KBM-7 (cell line): ENCODE measurements at regions not wholly inside any gene's neighbourhood (a gene's known extent, or its start where the extent isn't known, plus 50 kb on each side); places are given as distances from the start of the nearest gene placed in this dataset.
A peak's percentile ranks its signal among the peaks of the same experiment; 100 is the strongest.

Experiments
- DNase-seq: peaks from one replicate; pipeline ENCODE4 v3.0.0-alpha.2; 2015
- in situ Hi-C: fragments of 300-500 bp; cut with MboI; formaldehyde crosslinking; loops from 2 replicates; pipeline ENCODE4 v1.14.3; 2020; ENCODE audit warnings: low sequenced_read_pairs, low pct_unique_long_range_greater_than_20kb, mixed read lengths

DNA sequence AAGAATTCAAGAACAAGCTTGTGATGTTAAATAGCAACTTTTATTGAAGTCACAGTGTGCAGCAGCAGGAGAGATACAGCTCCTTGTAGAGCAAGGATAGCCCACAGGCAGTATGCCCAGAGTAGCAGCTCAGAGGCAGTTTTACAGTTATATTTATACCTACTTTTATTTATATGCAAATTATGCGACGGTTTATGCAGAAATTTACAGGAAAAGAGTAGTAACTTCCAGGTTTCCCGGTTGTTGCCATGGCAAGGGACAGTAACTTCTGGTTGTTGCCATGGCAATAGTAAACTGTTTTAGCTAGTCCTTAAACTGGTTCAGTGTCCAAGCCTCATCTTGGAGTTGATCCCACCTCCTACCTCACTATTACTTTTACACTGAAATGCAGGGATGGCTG is 344.6 kb upstream of the LYPLAL1 start:
- no peak for DNase-seq
- in situ Hi-C loops, result no loop called here

DNA sequence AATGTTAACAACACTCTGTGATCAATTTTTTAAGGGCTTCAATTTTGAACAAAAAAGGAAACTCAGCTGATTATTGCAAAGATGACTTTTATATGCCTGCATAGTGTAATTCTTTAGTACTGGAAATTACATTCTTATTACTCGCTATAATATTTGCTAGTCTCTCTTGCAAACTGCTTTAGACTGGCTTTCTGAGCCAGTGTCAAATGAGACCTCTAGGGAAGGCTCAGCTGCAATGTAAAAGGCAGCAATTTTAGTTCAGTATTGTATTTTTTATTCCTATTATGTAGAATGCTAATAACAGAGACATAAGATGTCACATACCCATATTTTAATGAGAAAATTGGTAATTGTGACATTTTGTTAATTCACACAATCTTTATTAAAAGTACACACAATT is 338.1 kb upstream of the LYPLAL1 start:
- in situ Hi-C loops, result no loop called here
- DNase-seq, result no peak

DNA sequence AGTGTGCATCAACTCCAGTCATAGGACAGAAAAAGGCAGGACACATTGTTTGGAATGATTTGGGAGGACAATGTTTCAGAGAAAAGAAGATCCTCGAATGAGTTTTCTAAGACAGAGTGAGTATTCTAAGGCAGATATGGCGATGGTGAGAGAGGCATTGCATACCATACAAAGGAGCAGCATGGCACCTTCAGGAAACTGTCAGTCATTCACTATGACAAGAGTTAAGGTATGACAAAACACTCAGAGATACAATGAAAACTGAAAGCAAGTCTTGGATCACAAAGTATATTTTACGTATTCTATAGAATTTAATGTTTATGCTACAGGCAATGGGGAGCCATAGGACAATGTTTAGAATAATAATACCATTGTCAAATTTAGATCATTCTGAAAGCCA is 337.4 kb upstream of the LYPLAL1 start:
- in situ Hi-C loops, result no loop called here

DNA sequence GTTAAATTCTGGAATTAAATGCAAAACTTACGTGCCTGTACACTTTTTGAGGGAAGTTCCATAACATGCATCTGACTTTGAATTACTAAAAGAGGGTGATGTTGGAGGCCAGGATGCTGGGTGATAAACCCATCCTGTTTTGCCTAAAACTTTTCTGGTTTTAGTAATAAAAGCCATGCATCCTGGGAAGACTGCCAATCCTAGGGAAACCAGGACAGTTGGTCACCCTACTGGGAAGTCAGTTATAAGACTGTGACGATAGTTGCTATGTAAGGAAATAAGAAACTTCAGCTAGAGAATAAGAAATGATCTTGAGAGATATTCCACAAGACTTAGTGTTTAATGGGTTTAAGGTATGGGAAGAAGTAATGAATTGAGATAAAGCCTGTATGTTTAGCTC is 336.6 kb upstream of the LYPLAL1 start:
- no peak for DNase-seq
- in situ Hi-C loops, result no loop called here

More for the DNA sequence above, 337.4 kb upstream of the LYPLAL1 start:
- no peak for DNase-seq

DNA sequence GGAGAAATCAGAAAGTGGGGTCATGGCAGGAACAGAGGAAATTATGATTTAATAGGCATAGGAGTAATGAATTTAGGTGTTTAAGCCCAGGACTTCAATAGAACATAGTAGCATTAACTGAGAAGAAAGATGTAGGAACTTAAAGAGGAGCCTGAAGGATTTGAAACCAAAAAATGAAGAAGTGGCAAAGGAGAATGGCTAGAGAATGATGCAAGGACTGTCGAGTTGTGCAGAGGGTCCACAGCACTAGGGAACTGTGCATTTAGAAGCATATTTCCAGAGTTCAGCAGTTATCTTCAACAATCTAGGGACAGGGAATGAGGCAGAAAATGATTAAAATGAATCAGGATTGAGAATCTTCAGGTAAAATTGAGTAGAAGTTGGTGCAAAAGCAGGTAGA is 328.1 kb upstream of the LYPLAL1 start:
- in situ Hi-C loops, result no loop called here
- DNase-seq, result no peak

DNA sequence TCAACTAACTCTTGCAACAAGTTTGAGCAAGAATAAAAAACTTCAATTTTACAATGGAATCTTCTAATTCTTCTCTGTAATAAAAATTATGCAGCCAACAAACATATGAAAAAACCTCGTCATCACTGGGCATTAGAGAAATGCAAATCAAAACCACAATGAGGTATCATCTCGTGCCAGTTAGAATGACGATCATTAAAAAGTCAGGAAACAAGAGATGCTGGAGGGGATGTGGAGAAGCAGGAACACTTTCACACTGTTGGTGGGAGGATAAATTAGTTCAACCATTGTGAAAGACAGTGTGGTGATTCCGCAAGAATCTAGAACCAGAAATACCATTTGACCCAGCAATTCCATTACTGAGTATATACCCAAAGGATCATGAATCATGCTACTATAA is 327.5 kb upstream of the LYPLAL1 start:
- no peak for DNase-seq
- in situ Hi-C loops, result no loop called here

DNA sequence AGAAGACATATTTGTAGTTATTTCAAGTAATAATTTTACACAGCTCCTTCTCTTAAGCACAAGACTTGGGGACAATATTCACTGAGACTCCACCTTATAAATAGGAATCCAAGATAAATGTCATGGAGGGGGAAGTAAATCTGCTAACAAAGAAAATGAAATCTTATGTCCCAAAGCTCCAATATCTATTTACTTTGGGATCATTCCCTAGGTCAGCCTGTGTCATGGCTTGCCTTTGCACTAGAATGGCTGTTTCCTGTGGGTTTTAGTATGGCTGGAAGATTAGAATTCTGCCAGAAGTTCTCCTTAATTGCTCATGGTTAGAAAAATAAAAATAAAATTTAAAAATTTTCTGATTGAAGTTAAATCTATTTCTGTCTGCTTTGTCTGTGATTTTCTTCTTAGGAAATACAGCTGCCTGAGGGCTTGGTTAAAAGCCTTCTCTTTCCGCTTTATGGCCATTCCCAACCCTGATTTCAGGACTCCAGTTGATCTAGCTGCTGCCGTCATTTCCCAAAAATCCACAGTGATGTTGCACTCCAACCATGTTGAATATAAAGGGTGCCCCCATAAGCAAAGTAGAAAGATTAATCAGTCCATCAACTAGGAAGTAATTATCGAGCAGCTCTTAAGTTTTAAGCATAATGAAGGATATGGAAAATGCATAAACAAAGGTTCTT is 326.4 kb upstream of the LYPLAL1 start:
- in situ Hi-C loops, result no loop called here
- DNase-seq, result no peak

DNA sequence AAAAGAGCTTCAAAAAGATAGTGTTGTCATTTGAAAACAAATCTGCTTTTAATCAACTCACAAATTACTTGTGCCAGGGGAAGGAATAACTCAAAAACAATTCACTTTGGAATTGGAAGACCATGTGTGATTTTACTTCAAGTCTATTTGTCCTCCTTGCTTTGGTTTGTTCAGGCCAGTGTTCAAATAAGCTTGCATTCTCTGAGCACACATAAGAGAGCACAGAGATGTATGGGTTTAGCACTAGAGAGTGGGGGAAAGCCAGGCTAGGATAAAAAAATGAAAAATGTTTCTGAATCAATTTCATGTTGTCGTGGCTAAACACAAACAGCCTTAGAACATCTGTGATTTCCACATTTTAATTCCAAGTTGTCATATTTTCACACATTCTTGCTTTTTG is 325.7 kb upstream of the LYPLAL1 start:
- no peak for DNase-seq
- in situ Hi-C loops, result no loop called here

DNA sequence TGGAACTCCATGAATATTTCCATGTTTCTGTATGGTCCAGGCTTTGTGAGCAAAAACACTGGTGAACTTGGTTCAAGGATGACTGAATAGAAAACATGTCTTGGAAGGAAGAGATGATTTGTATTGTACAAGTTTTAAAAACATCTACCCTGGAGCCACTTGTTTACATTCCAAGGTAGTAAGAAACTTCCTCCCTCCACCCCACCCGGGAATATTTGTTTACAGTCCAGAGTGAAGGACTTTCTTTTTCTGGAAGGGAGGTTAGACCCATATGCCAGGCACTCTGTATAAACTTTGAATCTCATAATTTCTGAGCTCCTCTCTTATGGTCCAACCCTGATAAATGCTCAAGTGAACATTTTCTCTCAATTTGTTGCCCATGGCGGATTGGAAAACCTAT is 323.3 kb upstream of the LYPLAL1 start:
- in situ Hi-C loops, result no loop called here
- DNase-seq, result no peak

DNA sequence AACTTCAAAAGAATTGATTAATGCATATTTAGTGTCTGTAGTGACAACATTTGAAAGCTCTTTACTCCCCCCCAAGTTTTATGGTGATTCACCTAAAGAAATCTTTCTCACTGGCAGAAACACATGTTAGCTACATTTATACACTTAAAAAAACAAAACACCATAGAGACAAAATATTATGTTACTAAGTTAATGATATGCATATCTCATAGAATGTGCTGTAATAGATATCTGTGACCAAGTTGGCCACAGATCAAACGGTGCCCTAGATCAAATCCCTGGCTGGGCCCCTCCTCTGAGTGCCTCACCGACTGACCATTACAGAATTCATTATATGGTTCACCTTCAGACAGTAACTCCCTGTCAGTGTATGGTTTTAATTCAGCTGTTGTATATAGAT is 322.1 kb upstream of the LYPLAL1 start:
- DNase-seq, result no peak

DNA sequence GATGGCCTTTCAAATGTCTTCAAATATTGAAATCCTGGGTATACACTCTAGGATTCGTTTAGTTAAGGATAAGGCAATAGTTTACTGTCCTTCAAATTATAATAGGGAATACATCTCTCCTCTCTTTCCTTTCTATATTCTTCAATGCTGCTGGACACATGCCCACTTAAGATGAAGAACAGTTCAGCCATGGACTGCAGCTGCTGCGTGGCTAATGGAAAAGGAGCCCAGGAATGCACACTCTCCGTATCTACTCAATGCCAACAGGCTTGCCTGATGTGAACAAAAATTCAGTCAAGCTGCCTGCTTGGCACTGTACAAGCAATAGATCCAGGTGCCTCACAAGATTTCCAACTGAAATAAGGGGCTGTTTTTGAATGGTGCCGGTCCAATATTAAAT is 321.2 kb upstream of the LYPLAL1 start:
- in situ Hi-C loops, result no loop called here

More for the DNA sequence above, 322.1 kb upstream of the LYPLAL1 start:
- in situ Hi-C loops, result no loop called here

DNA sequence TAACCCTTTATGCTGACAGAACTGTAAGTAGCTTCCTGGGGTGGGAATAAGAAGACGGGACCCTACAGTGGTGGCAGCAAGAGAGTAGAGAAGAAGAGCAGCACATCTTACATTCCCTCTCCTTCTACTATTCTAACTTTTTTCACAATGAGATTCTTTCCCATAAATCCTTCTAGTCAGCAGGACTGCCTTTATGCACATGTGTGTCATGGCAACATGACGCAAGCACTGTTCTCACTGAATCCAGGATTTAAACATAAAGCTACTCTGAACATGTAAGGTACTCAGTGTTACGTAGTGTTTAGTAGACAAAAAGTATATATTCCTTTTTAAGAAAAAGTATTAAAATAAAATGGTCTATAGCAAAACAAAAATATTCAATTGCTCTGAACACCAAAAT is 309.7 kb upstream of the LYPLAL1 start:
- no peak for DNase-seq
- in situ Hi-C loops, result no loop called here

More for the DNA sequence above, 321.2 kb upstream of the LYPLAL1 start:
- no peak for DNase-seq

DNA sequence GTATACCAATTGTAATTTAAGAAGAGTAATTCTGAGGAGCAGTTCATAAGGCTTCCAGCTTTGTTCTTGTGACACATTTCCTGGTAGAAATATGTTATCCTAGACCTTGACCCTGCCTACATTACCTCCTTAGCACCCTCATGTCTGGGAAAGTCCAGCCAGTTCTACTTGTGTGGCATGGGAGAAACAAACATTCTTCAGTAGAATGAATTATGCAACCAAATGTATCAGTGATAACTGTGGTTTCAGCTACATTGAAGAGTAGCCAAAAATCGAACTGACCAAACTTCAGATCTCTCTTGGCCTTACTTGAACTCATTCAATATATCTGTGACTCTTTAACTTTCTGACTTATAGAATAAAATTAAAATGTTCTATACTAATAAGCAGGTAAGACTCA is 308.1 kb upstream of the LYPLAL1 start:
- DNase-seq, result no peak
- in situ Hi-C loops, result no loop called here

DNA sequence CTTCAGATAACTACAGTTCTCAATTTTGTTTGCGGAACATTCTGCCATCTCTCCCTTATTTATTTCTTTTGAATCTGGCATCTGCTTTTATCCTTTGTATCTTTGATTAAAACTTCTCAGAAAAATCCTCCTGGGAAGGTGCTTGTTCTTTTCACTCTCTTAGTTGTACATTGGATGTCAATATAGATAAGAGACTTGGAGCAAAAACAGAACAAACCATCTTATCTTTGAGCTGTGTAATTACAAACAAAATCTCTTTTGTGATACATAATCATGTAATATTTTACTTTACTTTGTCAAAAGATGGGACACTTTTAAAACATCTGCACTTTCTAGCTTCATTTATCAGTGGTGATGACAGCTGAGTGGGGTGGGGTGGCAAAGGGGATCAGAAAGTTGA is 307.2 kb upstream of the LYPLAL1 start:
- in situ Hi-C loops, result no loop called here
- no peak for DNase-seq

DNA sequence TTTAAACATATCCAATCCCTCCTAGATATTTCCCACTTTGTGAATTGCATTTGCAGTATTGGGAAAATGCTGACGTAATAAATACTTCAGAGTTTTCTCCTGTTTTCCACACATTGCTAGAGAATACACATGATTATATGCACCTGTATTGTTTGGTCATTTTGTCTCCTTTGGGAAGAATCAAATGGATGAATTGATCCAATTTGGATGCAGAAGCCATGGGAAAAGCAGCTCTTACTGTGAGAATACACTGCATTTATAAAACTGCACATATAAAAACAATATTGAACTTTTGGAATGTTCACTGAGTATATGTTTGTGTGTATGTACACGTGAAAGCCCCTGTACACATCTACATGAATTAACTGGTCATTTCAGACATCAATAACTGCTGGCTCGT is 306.6 kb upstream of the LYPLAL1 start:
- no peak for DNase-seq
- in situ Hi-C loops, result no loop called here

DNA sequence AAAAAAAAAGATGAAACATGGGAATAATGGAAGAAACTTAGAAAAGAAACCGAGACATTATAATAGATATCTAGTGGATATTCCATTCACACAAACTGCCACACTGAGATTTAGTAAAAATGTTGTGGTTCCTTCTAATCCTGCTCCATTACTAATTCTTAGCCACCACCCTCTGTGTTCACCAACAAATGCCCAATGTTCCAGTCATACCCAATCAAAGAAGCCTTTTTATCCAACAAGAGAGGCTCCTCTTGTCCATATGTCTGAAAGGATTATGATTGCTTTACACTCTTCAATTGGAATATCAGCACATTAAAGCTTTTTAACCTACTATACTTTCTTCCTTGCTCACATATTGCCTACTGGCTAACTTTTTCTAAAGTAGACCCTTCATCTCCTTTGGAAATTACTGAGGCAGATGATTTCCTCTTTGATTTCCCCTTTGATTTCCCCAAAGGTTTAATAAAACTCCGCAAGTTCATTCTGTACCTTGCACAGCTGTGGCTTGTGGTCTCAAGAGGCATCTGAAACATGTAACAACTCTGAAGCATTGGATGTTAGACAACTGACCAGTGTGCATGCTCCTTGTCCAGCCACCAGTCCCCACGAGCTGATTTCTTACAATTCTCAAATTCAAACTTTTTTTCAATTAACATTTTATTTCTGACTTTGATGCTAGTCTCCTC is 305.6 kb upstream of the LYPLAL1 start:
- no peak for DNase-seq
- in situ Hi-C loops, result no loop called here

DNA sequence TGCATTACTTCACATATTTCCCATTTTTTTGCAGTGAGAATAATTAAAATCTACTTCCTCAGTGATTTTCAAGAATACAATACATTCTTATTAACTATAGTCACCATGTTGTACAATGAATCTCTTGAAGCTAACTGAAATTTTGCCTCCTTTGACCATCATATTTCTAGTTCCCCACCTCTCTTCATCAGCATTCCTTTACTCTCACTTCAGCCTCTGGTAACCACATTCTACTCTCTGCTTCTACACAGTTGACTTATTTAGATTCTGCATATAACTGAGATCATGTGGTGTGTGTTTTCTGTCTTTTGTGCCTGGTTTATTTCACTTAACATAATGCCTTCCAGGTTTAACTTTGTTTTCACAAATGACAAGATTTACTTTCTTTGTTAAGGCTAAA is 304.4 kb upstream of the LYPLAL1 start:
- in situ Hi-C loops, result no loop called here
- no peak for DNase-seq

DNA sequence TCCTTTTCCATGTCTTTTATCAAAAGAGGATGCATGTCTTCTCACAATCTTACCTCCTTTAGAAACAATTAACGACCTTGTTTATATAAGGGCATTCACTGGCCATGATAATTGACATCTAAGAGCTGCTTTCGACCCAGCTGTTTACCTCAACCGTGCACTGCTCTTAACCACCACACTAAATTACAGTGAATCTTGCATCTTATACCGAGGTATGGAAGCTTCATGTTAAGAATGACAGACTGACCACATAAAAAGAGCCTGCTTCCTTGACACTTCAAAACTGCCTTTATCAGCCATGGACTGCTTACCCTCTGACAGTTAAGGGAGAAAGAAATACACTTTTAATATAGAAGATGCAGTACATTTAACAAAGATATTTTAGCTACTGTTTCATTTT is 301.7 kb upstream of the LYPLAL1 start:
- DNase-seq, result no peak
- in situ Hi-C loops, result no loop called here

DNA sequence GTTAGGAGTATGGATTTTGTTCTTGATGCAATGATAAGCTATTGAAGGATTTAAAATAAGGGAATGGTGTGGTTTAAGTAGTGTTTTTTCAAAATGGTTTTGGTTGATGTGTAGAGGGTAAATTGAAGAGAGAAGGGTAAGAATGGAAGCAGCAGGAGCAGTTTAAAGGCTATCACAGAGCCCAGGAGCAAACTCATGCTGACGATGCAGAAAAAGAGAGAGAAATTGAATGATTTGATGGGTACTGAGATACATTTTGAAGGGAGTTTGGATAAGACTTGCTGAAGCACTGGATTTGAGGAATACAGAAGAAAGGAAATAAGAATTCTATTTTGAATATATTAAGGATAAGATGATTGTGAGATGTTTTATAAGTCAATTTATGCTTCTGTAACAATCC is 300.8 kb upstream of the LYPLAL1 start:
- in situ Hi-C loops, result no loop called here
- DNase-seq, result no peak

DNA sequence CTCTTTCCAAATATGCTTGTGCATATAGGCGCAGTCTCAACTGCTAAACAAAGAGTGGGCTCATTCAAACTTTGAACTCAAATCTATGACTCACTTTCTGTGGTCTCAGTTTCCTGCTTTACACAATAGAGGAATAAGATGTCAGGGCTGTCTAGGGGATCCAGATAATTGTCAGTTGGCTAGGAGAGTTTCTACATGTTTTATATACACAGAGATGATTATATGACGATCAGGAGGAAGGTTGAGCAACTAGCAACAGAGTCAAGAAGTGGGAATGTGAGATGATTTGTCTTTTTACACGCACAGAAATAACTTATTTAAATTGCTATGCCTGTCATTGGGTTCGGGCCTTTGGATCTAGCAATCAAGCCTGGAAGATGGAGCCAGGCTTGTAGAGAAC is 299.4 kb upstream of the LYPLAL1 start:
- peak; percentile 38 for DNase-seq
- in situ Hi-C loops, result no loop called here

DNA sequence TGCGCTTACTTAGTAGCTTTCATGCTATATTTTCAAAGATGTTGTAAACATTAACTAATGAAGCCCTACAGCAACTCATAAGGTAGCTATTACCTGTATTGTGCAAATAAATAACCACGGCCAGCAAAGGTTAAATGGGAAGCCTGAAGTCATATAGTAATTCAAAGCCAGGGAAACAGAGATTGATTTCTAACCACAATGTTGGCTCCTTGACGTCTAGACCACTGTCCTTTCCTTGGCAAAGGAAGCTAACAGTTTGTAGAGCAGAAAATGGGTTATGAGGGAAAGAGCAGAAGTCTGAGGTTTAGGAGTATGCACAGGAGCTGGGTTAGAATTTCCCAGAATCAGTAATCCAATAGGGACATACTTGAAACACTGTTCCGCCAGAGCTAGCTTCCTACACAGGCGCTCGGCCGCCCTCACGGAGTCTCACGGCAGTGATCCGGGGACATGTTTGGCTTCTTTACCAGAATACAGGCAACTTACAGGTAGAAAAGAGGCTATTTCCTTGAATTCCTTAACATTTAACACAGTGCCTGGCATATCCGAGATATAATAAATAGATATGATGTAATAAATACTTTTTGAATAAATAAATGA is 298.8 kb upstream of the LYPLAL1 start:
- in situ Hi-C loops, result no loop called here
- no peak for DNase-seq
